ENCODE measurements at regions not wholly inside any gene's neighbourhood (a gene's known extent, or its start where the extent isn't known, plus 50 kb on each side); places are given as distances from the start of the nearest gene placed in this dataset.

GRCh38 chr5:21254161-21254560 lies 1266.2 kb upstream of the CDH18 start:
- no peak for TF ChIP-seq YY1 (IDR thresholded peaks at IDR 0.05; ENCODE audit: low read depth)
- no peak for TF ChIP-seq EGR1 (IDR thresholded peaks at IDR 0.05)
- no peak for TF ChIP-seq TEAD4 (IDR thresholded peaks at IDR 0.05)
- no peak for TF ChIP-seq TCF12 (IDR thresholded peaks at IDR 0.05; ENCODE audit: low read depth)
- no peak for TF ChIP-seq CREB1 (IDR thresholded peaks at IDR 0.05; ENCODE audit: low read depth)
- no peak for TF ChIP-seq EP300 (IDR thresholded peaks at IDR 0.05; ENCODE audit: borderline replicate concordance)
- TF ChIP-seq TAF1 (IDR thresholded peaks at IDR 0.05; ENCODE audit: low read depth): no peak
- TF ChIP-seq FOXM1 (IDR thresholded peaks at IDR 0.05; ENCODE audit: borderline replicate concordance, low read depth): no peak
- TF ChIP-seq ZBTB7A (IDR thresholded peaks at IDR 0.05; ENCODE audit: low read depth): no peak
- TF ChIP-seq USF1 (IDR thresholded peaks at IDR 0.05): no peak
- TF ChIP-seq MAX (IDR thresholded peaks at IDR 0.05): no peak
- TF ChIP-seq RAD21 (IDR thresholded peaks at IDR 0.05; ENCODE audit: low read depth): no peak
- no peak for TF ChIP-seq REST (IDR thresholded peaks at IDR 0.05; ENCODE audit: low read depth)
- no peak for TF ChIP-seq CEBPB (IDR thresholded peaks at IDR 0.05)
- TF ChIP-seq NFIC (IDR thresholded peaks at IDR 0.05): no peak

GRCh38 chr5:21244982-21245381 lies 1257.0 kb upstream of the CDH18 start:
- TF ChIP-seq RAD21 (IDR thresholded peaks at IDR 0.05; ENCODE audit: low read depth): no peak
- TF ChIP-seq REST (IDR thresholded peaks at IDR 0.05; ENCODE audit: low read depth): no peak
- TF ChIP-seq MAX (IDR thresholded peaks at IDR 0.05): no peak
- no peak for TF ChIP-seq YY1 (IDR thresholded peaks at IDR 0.05; ENCODE audit: low read depth)
- no peak for TF ChIP-seq FOXM1 (IDR thresholded peaks at IDR 0.05; ENCODE audit: borderline replicate concordance, low read depth)
- TF ChIP-seq USF1 (IDR thresholded peaks at IDR 0.05): no peak
- no peak for TF ChIP-seq EGR1 (IDR thresholded peaks at IDR 0.05)
- TF ChIP-seq EP300 (IDR thresholded peaks at IDR 0.05; ENCODE audit: borderline replicate concordance): no peak
- TF ChIP-seq ZBTB7A (IDR thresholded peaks at IDR 0.05; ENCODE audit: low read depth): no peak
- no peak for TF ChIP-seq CEBPB (IDR thresholded peaks at IDR 0.05)
- no peak for TF ChIP-seq NFIC (IDR thresholded peaks at IDR 0.05)
- TF ChIP-seq TEAD4 (IDR thresholded peaks at IDR 0.05): no peak

GRCh38 chr5:21238786-21239185 lies 1250.8 kb upstream of the CDH18 start:
- TF ChIP-seq MAX (IDR thresholded peaks at IDR 0.05) (no peak), CEBPB (IDR thresholded peaks at IDR 0.05) (no peak), TCF12 (IDR thresholded peaks at IDR 0.05; ENCODE audit: low read depth) (no peak), TEAD4 (IDR thresholded peaks at IDR 0.05) (no peak), EP300 (IDR thresholded peaks at IDR 0.05; ENCODE audit: borderline replicate concordance) (no peak)

- TF ChIP-seq MAX (IDR thresholded peaks at IDR 0.05): no peak
- TF ChIP-seq CEBPB (IDR thresholded peaks at IDR 0.05): 0 out of 2 replicates have a peak, but pooled peaks have one; percentile 11
These were observed 1249.5 kb upstream of the CDH18 start for GRCh38 chr5:21237461-21237860.

- TF ChIP-seq TCF12 (IDR thresholded peaks at IDR 0.05; ENCODE audit: low read depth) (no peak), FOXM1 (IDR thresholded peaks at IDR 0.05; ENCODE audit: borderline replicate concordance, low read depth) (no peak), TEAD4 (IDR thresholded peaks at IDR 0.05) (no peak), REST (IDR thresholded peaks at IDR 0.05; ENCODE audit: low read depth) (no peak), RAD21 (IDR thresholded peaks at IDR 0.05; ENCODE audit: low read depth) (no peak), YY1 (IDR thresholded peaks at IDR 0.05; ENCODE audit: low read depth) (no peak), USF1 (IDR thresholded peaks at IDR 0.05) (no peak), EP300 (IDR thresholded peaks at IDR 0.05; ENCODE audit: borderline replicate concordance) (no peak), MAX (IDR thresholded peaks at IDR 0.05) (no peak)
These were observed 1249.0 kb upstream of the CDH18 start for GRCh38 chr5:21236971-21237427.

Data from Ishikawa (cell line).